Stimulated activated CD4-positive, alpha-beta T cell treated with anti-CD3 and anti-CD28 coated beads, Interleukin-12 subunit alpha, Interleukin-12 subunit beta, amount 100 ng/mL, for 48 hours (primary cell): ENCODE measurements at regions not wholly inside any gene's neighbourhood (a gene's known extent, or its start where the extent isn't known, plus 50 kb on each side); places are given as distances from the start of the nearest gene placed in this dataset.
"Not testable (repeated sequence)": the region's sequence is repeated elsewhere in the genome, so short reads cannot be mapped to it uniquely, and the experiment has no call there.

ENCODE experiments used
- DNase-seq, 3 donors: peaks; one replicate each; pipeline ENCODE4 v3.0.0-alpha.2; 2020; ENCODE audit warnings: low read depth in 2 of 3, low spot score in 1 of 3

DNA sequence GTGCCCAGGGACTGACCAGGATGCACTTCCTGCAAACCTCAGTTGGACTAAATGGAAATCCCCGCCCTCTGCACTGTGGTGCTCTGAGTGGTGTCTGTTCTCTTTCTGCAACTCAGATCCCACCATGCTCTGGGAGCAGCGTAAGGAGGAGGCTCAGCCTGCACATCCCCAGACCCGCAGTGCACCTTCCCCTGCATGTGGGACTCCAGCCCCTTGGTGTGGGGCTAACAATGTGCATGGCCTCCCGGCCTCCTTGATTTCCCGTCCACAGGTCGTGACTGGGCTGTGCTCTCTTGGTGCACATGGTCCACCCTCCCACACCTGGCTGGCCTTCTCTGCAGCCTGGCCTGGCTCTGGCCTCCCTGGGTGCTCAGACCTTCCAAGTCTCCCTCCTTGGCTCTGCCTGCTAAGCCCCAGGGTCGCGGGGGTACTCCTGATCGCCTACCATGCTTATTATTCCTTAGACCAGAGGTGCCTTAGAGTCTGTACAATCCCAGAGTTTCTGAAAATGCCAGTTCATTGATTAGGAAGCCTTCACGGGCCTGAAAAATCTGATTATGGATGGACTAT, 397.5 kb downstream of the IRX2 start:
- DNase-seq: no peak

DNA sequence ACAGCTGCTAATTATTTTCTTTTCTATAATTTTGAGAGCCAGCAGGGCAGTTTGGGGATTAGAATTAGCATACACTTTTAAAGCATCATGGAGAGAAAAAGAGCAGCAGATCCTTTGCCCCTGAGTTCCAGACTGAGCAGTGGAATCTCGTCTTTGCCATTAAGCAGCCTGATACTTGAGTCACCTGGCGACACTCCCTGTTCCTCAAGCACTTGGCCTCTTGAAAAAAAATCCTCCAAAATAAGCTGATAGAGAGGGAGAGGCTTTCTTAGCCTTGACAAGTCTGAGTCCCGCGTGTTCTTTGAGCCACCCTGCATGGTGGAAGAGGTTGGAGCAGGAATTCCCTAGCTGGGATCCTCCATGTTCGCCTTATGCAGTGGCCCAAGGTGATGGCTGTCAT, 398.3 kb downstream of the IRX2 start:
- no peak for DNase-seq

DNA sequence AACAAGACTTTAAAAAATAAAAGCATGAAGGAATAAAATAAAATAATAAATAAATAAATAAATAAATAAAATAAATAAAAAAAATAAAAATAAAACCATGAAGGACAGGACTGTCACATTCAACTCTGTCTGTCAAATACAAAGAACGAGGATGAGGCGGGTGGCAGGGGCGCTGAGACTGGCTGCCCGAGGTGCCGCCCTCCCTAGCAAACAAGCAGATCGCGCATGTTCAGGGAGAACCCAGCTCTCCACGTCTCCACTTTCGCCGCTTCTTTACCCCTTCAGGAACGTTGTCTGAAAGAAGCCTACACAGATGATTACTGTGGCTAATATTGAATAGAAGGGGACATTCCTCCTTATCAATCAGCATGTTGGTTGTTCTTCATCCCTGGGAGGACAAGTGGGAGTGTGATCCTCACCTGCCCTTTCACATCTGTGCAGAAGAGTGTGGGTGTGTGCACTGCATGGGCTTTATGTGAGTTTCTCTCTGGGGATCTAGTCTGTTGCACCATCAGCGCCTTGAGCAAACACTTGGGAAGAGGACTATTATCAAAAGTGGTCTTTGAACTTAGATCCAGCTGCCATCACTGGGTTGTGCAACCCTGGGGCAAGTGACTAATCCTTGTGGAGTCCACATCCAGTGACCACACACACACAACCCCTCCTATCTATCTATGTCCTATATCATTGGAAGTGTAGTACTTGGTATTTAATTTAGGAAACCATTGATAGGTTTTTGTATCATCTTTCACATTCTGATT, 399.2 kb downstream of the IRX2 start:
- no peak for DNase-seq

DNA sequence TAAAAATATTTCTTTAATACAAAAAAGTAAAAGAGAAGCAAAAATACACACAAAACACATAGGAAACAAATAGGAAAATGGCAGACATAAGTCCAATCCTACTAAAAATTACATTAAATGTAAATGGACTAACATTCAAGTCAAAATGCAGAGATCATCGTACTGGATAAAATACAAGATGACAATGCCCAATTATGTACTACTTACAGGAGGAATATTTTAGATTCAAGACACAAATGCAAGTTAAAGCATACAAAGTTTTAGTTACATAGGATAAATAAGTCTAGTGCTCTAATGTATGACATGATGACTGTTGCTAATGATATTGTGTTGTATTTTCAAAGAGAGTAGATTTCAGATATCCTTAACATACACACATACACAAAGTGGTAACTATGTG, 401.7 kb downstream of the IRX2 start:
- not testable (repeated sequence) for DNase-seq

DNA sequence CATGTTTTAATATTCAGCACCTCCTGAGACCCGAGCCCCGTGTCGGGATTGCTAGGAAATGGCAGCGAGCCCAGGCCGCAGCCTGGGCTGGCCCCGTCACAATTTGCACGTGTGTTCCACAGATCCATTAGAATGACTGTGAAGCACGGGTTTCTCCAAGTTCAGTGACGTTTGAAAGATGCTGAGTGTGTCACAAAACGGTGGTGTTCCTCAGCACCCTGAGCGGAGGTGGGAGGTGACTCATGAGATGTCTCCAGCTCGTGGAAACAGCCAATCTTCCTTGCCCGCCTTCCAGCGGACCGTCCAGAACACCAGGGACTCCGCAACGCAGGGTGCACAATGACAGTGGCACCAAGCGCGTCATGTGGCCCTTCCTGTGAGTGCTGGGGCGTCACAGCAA, 412.8 kb downstream of the IRX2 start:
- DNase-seq: no peak

DNA sequence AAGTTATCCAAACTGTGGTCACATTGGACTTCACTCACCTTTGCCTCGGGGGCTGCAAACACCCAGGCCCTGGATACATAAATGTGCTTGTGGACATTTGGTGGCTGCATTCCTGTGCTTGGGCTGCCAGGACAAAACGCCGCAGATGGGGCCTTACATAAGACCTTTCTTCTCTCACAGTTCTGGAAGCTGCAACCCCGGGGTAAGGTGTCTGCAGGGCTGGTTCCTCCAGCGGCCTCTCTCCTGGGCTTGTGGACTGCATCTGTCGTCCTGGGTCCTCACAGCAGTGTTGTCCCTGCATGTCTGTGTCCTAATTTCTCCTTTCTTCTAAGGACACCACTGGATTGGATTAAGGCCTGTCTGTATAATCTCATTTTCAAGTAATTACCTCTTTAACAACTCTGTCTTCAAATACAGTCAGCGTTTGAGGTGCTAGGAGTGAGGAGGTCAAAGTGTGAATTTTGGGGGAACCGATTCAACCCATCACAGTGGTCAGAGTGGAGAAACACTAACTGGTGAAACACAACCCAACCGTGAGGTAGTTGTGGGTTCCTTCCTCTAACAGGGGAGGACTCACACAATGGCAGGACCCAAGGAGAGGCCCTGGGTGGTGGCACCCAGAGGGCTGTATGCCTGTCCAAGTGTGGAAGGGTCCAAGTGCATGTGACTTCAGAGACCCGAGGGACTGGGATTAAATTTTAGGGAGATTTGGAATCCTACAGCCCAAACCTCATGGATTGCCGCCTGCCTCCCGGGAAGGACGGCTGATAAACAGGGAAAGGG, 415.6 kb downstream of the IRX2 start:
- DNase-seq: no peak

DNA sequence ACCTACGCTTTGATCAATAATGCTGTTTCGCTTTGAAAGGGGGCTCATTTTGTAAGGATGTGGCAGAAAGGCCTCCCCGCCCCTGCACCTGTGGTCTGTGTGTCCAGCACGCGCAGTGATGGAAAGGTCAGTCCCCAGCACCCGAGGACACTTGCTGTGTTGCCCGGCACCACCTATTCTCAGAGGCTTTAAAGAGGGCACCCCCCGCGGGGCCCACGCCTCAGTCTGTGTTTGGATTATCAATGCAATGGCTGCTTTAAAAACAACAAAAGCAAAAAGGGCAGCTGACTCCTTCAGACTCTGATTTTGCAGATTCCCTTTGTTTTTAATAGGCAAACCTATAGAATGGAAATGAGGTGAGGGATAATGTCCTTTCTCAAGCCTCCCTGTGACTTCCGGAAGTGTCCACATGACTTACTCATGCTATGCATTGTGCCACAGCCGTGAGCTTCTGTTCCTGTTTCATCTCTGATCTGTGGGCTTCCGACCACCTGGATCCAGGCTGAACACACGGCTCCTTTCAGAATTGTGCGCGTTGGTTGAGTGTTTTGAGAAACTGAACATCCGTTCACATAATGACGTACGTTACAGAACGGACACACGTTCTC, 416.2 kb downstream of the IRX2 start:
- DNase-seq: no peak

DNA sequence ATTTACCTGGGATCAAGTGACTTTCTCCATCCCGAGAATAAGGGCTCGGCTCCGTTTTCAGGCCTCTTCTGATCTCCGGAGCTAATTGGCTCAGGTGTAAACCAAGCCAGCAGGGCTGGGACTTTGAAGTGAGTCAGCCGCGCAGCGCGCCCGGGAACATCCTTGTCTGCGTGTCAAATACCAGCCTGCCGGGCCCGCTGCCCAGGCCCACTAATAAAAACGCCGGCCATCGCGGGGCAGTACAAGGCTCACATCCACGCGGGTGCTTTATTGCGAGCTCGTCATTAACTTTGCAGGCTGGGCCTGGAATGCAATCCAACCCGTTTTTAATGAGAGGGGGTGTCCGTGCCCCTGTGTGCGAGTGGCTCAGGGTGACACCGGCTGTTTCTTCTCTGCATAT, 416.8 kb downstream of the IRX2 start:
- DNase-seq: no peak

DNA sequence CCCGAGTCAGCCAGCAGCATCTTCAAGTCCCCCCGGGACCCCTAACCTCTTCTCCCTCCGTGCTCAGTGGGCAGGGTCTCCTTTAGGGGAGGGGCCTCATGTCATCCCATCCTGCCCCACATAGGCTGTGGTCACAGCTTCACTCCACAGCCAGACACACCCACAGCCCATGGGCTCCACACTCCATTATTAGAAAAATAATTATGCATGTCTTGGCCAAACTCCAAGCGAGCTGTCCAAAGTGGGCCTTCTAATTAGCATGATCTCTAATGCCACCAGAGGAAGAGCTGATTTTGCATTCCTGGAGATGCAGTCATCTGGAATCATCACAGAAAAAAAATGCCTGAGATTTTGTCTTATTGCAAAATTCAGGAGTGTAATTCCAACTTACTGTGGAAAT, 418.2 kb downstream of the IRX2 start:
- DNase-seq: no peak

DNA sequence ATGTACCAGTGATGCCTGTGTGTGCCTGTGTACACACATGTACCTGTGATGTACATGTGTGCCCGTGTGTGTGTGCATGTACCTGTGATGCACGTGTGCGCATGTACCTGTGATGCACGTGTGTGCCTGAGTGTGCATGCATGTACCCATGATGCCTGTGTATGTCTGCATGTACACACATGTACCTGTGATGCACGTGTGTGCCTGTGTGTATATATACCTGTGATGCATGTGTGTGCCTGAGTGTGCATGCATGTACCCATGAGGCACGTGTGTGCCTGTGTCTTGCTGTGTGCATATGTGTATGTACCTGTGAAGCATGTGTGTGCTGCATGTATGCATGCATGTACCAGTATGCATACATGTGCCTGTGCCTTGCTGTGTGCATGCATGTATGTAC, 419.0 kb downstream of the IRX2 start:
- DNase-seq: no peak

DNA sequence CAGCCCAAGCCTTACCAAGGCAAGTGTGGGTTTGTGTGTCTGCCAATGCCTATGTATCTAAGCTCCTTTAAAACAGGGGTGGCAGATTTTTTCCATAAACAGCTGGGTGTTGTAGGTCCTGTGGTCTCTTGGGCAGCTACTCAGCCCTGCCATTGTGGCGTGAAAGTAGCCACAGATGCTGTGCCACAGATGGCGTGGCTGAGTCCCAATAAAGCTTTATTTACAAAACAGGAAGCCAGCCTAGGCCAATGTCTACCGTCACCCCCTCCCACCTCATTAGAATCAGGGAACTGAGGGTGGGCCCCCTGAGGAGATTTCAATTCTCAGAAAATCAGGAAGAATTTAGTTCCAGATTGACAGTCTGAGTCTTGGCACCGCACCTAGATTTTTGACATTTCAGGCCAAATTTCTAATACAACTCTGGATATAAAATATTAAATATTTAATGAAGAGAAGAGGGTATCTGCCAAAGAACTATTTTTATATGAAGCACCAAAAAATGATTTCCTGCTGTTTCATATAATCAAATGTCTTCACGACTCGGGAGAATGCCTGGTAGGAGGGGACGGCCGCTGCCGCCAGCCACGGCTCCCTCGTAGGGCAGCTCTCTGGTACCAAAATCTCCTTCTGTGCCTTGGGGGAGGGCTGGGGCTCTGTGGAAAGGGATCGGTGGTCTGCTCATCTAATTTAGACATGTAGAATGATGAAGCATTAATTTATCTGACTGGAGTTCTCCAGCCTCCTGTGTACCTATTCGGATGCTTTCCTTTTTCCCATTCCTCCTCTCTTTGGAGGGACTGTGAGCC, 420.9 kb downstream of the IRX2 start:
- DNase-seq: no peak

DNA sequence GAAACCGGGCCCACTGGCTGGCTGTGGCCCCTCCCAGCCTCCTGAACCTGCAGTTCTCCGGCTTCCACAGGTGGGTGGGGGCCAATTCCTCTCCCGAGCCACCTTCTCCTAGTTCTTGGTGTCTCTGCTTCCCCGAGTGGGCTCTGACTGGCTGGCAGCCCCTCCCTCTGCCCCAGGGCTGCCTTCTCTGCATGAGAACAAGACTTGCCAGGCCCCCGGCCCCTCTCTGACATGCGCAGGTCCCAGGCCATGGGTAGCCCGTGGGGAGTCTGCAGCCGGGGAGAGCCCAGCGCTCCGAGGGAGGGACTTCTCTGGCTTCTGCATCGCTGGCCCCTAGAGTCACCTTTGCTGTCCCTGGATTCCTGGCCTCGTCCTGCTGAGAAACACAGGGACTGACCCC, 421.7 kb downstream of the IRX2 start:
- DNase-seq: no peak

DNA sequence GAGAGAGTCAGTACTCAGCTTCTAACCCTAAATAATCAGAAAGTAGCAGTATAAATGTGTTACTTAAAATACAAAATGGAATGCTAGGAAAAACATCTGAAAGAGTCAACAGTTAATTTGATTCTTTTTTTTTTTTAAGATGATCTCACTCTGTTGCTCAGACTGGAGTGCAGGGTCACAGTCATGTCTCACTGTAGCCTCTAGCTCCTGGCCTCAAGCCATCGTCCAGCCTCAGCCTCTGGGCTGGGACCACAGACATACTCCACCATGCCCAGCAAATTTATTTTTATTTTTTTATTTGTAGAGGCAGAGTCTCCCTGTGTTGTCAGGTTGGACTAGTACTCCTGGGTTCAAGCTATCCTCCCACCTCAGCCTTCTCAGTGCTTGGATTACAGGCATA, 424.9 kb downstream of the IRX2 start:
- DNase-seq: no peak

DNA sequence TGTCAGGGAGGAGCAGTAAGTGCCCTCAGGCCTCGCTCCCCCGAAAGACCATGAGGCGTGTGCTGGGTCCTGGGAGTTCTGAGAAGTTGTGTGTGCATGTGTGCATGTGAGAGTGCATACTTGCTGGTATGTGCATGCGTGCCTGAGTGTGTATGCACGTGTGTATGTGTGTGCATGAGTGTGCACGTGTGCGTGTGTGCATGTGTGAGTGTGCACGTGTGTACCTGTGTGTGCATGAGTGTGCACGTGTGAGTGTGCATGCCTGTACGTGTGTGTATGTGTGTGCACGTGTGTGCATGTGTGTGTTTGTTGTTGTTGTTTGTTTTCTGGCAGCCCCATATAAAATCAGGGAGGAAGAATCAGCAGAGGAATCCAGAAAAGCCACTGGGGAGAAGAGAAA, 426.7 kb downstream of the IRX2 start:
- DNase-seq: no peak

DNA sequence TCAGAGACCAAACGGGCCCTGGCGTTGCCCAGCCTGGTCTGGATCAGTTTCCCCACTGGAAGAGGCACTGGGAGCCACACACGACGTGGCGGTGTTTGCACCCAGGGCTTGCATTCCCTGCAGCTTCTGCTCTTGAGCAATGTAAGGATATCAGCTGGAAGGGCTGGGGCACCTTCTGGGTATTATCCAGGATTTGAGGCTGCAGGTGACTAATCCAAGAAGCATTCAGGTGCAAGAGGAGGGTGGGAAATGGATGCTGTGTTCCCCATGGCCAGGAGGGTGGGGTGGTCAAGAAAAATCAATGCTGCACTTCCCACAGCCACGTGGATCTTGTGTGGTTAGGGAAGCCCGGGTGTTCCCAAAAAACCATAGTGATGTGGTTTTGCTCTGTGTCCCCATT, 430.9 kb downstream of the IRX2 start:
- no peak for DNase-seq

DNA sequence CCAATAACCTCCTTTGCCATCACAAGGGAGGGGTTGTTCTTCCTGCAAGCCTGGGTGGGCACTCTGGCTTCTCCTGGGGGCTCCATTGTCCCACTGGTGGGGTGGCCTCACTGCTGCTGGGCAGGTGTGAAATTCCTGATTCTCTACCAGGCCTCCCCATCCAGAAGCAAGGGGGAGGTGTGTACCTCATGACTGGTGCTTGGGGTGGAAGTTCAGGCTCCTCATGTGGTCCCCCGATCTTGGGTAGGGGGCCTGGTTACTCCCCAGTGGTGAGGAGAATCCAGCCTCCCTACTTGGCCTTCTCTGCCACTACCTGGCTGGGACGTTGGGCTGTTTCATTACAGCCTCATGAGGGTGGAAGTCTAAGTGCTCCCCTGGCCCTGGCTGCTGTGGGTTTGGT, 433.9 kb downstream of the IRX2 start:
- no peak for DNase-seq

DNA sequence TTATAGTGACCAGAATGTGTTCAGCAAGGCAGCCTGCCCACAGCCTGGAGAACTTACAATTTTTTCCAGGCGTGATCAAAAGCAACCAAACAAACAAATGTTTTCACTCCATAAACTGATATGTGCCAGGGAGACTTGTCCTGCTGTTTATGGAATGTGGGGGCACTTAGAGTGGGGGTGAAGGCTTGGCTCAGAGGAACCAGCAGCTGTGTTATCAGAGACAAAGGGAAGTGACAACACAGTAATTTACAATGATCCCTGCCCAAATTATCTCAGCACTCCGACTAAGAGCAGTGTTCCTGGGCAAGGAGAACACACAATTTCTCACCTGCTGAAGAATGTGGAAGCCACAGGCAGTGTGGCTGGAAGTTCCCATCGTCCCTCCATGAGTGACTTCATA, 429.1 kb upstream of the IRX4 start:
- DNase-seq: no peak

DNA sequence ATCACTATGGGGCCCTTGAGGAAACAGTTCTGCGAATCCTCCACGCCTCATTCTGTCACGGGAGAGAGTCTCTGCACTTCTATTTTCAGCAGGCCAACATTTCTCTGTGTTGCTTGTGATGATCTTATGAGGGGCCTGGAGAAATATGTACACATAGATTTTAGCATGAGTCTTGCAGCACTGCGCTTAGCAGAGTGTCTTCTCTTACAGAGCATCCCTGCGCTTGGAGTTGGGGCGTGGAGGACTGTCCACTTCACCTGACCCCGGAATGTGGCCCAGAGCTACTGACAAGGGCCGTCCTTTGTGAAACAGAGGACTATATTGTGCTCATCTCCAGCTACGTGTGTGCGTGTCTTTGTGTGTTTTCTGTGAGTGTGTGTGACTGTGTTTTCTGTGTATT, 428.2 kb upstream of the IRX4 start:
- DNase-seq: no peak

DNA sequence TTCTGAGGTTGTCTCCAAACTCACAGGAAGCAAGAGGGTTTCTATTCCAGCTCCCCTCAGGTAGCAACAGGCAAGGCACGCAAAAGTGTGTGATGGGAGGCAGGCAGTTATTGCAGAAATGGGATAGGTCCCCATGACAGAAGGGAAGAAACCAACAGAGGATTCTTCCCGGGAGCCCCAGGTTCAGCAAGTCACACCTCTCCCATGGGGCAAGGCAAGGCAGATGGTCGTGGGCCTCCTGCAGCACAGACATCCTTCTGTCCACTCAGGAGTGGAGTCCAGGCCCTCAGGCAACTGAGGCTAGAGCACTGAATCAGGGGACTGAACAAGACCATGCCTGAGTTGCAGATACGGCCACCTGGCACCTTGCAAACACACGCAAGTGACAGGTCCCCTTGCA, 424.9 kb upstream of the IRX4 start:
- DNase-seq: no peak

DNA sequence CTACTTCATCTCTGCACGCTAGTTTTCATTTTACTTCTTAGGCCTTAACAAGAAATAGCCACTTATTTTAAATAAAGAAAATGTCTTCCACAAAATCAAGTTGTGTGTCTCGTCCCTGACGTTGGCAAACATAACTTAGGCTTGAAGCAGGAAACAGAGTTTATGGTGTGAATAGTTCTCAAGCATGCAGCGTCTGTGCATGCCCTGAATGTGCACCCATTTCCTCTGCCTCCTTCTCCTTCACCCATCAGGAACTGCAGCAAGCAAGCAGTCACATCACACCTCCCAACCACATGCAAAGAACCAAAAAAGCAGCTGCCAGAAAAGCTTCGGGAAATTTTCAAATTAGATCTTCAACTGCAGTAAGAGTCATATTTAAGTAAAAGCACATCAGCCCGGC, 424.0 kb upstream of the IRX4 start:
- no peak for DNase-seq

DNA sequence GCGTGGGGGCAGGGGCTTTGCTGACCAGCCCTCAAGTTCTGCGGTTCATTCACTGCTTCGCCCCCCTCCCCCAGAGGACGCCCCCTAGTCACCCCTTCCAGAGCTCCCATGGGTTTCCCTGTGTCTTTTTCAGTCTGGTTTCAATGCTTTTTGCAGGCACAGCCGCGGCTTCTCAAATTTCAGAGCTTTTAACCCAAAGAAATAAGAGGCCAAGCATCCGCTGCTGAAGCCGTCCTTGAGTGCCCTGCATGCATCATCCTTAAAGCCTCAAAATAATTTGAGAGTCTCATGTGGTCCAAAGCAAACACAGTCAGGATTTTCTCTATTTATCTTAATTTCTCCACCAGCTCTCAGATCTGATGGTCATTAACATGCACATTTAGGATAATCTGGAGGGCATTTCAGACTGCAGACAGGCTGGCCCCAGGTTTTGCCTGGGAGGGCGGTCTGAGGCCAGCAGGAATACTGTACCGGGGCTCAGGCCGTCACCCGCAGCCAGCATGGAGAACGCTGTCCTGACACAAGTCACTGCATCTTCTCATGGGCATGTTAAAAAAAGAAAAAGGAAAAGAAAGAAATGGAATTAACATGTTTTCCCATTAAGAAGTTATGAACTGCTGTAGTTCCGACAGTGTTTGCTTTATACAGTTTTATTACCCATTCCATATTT, 420.8 kb upstream of the IRX4 start:
- DNase-seq: no peak
